EL (cell line): ENCODE measurements at regions not wholly inside any gene's neighbourhood (a gene's known extent, or its start where the extent isn't known, plus 50 kb on each side); places are given as distances from the start of the nearest gene placed in this dataset.

ENCODE experiments used
- DNase-seq: peaks from one replicate; pipeline ENCODE4 v3.0.0-alpha.2; 2016

DNA sequence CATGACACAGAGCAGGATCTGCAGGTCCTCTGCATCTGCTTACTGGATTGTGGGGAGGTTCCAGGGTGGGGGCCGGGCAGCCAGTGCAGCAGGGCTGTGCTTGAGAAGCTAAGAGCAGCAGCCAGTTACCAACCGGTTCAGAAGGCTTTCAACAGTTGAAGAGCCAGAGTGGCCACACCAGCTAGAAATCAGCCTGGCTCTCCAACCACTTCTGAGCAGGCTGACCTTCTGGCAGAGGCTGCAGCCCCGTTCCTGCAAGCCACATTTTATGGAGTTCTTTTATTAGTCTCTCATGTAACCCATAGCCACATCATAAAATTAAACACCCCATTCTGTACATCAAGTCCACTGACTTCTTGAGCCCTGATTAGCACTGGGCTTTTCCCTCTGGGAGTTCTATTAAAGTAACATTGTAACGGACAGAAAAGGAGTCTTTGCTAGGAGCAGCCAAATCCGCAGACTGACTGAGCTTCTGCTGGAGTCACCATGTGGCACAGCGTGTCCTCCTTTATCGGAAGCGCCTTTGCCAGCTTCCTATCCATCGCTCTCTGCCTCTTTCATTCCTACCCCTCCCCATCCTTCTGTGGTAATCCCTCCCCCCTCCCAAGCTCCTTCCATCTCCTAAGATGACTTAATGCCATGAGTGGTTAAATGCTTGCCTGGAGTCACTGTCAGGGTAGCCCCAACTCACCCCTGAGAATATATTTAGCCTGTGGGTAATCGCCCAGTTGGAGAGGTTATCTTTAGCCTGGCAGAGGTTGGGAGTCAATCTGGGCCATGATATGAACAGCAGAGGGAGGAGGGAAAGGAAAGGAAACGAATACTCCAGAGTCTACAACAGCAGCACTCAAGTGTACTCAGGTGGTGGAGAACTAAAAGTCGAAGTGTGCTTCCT lies 138.5 kb upstream of the HES1 start:
- no peak for DNase-seq

DNA sequence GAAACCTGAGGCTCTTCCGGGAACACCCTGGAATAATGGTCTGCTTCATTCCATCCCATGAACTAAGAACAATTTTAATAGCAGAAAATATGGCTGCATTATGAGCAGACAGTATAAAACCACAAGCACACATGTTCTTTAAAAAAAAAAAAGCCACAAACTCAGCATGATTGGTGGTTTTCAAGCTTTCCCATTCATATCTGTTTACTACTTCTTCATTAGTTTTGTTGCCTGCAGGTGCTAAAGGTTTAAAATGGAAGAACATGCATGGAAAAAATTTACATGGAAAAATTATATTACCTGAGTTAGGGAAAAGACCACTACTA lies 137.9 kb upstream of the HES1 start:
- DNase-seq: no peak

GRCh38 chr3:193998628-193999195 lies 137.2 kb upstream of the HES1 start:
- DNase-seq: no peak

DNA sequence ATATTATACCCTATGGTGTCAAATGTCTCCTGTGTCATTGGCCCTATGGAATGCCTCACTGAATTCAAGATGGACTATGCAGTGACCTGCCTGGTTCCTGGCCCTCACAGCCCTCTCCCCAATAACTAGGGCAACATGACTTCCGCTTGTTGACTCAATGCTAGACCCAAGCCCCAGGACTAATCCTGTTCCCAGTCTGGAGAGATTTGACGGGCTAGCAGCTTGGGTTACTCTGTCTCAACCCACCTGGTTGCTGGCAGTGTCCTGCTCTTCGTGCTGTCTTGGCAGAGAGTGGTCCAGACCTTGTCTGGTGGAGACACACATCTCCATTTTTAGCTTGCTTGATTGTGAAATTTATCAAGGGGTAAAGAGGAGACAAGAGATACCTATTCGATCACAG lies 135.8 kb upstream of the HES1 start:
- no peak for DNase-seq

- no peak for DNase-seq
Observed at GRCh38 chr3:194000712-194001111, 135.2 kb upstream of the HES1 start.

GRCh38 chr3:194001728-194002459 lies 134.1 kb upstream of the HES1 start:
- DNase-seq: no peak

GRCh38 chr3:194003114-194004057 lies 132.6 kb upstream of the HES1 start:
- DNase-seq: peak; percentile 93

DNA sequence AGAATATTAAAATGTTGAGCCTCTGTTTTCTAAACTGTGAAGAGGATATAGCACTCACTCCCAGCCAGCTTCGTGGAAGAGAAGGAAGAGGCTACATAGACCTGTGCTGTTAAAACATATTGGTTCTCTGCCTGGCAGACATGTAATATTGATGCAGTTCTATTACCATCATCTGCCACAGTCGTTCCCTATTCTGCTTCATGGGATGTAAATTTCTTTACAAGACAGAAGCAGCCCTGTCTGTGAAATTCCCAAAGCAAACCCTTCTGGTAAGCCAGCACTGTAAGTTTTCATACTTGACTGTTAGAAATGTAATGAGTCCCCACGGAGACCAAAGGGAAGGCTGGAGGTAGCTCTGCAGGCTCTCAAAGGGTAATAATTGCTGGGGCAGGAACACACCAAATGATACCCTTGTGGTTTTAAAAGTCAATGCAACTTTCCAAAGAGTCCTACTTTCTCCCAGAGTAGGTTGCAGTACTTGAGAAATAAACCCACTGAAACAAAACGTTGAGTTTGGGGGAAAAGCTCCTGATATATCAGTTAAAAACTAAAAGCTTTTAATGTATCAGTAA lies 129.9 kb upstream of the HES1 start:
- no peak for DNase-seq

DNA sequence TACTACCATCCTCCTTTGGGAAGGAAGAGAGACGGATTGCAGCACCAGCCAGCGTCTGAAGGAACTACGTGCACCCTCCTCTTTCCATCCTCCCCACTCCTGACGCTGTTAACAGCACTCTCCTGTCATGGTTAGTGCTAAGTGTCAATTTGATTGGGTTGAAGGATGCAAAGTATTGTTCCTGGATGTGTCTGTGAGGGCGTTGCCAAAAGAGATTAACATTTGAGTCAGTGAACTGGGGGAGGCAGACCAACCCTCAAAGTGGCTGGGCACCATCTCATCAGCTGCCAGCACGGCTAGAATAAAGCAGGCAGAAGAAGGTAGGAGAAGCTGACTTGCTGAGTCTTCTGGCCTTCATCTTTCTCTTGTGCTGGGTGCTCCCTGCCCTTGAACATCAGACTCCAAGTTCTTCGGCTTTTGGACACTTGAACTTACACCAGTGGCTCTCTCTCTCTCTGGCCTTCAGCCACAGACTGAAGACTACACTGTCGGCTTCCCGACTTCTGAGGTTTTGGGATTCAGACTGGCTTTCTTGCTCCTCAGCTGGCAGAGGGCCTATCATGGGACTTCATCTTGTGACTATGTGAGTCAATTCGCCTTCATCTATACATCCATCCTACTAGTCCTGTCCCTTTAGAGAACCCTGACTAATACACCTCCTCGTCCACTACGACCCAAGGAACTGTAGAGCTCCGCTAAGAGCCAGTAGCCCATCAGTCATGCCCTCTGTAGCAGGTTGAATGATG lies 128.2 kb upstream of the HES1 start:
- DNase-seq: no peak

GRCh38 chr3:194009019-194009418 lies 126.9 kb upstream of the HES1 start:
- no peak for DNase-seq

DNA sequence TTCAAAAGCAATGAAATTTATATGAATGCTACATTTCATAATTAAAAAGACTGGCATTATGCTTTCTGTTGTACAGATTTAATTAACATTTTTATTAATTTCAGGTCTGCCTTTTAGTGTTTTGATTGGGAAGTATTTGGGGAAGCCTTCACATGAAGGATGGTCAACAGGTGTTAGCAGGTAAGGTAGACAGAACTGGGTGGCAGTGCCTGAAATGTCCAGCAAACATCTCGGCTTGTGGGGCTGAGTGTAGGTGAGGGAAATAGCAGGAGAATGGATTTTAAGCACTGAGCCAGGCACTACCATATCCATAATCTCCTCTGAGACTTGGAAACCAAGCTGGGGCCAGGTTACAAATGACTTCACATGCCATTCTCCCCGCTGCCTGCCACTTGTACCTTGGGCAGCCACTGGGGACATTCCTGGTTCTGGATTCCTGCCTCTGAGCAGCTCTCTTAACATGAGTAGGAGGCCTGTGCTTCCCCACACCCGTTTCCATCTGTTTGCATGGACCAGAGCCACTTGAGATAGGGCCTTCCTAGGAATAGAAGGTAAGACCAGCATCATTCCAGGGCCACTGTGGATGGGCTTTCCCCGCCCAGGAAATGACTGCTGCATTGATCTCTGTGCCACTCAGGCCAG lies 125.9 kb upstream of the HES1 start:
- DNase-seq: no peak

GRCh38 chr3:194011807-194012206 lies 124.1 kb upstream of the HES1 start:
- DNase-seq: no peak

DNA sequence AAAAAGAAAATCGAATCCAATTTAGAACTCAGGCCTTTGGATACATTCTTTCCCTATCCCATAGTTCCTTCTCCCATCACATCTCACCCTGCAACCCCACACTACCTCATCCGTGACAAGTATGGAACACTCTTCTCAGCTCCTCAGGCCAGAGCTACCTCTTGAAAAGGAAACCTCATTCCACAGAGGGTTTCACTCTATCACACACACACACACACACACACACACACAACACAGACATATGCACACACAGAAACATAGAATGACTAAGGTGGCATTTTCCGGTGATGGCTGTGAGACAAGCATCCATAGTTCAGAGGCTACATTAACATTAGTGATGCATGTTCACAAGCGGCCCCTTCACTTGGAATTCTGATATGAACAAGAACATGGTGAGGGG lies 122.0 kb upstream of the HES1 start:
- DNase-seq: no peak

GRCh38 chr3:194014756-194015155 lies 121.2 kb upstream of the HES1 start:
- DNase-seq: no peak

- DNase-seq: no peak
Observed at GRCh38 chr3:194019398-194020165, 116.4 kb upstream of the HES1 start.

GRCh38 chr3:194022052-194022451 lies 113.9 kb upstream of the HES1 start:
- DNase-seq: no peak

DNA sequence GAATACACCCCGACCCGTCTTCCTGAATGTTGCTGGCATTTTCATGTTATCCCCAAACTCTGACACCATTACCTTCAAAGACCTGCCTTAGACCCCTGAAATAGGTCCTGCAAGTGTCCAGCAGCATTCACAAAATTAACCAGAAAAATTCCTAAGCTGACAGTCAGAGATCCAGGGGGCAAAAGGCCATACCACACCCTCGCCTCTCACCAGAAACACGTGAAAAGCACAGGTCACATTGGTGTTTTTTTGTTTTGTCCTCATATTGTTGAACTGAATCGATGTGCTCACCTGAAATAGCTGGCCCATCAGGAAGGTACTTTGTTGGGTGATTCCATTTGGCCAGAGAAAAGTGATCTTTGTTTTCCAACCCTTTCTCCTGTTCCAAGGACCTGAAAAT lies 113.1 kb upstream of the HES1 start:
- DNase-seq: no peak

- no peak for DNase-seq
Observed at GRCh38 chr3:194023501-194024280, 112.3 kb upstream of the HES1 start.

DNA sequence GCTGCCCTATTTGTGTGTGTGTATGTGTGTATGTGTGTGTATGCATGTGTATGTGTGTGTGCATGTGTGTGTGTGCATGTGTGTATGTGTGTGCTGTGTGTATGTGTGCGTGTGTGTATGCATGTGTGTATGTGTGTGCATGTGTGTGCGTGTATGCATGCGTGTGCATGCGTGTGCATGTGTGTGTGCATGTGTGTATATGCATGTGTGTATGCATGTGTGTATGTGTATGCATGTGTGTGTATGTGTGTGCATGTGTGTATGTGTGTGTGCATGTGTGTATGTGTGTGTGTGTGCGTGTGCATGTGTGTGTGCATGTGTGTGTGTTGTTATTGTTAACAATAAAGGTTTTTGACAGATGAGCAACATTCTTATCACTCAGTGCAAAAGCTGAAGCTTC lies 110.8 kb upstream of the HES1 start:
- no peak for DNase-seq

DNA sequence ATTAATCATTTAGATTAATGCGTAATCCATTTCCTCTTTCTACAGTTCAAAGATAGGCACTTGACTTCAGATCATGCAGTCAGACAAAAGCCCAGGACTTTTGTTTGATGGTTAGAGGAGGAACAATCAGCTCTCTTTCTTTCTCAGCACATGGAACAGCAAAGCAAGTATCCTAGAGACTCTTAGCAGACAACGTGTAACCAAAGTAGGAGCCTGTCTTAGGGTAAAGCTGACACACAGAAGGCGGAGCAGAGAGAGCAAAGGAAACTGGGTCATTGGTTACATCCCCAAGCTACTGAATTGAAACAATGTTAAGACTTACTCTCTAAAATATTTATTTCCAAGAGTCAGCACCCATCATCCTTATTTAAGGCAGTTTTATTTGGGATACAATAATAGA lies 110.0 kb upstream of the HES1 start:
- no peak for DNase-seq
